ENCODE measurements at regions not wholly inside any gene's neighbourhood (a gene's known extent, or its start where the extent isn't known, plus 50 kb on each side); places are given as distances from the start of the nearest gene placed in this dataset.

DNA sequence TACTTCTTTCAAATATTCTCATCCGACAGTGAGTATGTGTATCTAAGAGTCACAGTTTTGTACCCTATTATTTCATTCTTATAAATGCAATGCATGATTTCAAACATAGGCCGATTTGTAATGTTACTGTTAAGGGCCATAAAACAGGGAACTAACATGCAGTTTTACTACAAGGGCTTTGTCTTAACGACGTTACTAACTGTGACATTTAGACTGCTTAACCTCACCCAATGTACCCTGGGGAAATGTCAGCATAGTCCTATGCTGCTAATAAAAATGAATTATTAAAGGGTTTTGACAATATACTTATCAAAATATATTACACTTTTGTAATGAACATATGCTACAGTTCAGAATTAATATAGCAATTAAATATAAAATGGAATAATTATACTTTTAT lies 74.8 kb upstream of the CPXCR1 start:
- CTCF ChIA-PET (ENCODE audit: partially characterized antibody) = no interaction called here
- TF ChIP-seq EGR1 (IDR thresholded peaks at IDR 0.05; ENCODE audit: borderline replicate concordance, low read depth, low read length) = no peak
- TF ChIP-seq CHD1 (IDR thresholded peaks at IDR 0.05; ENCODE audit: low read depth, low read length) = no peak
- TF ChIP-seq CREB1 (IDR thresholded peaks at IDR 0.05) = no peak
- no peak for TF ChIP-seq CHD2 (IDR thresholded peaks at IDR 0.05; ENCODE audit: low read length)
- TF ChIP-seq EZH2 (IDR thresholded peaks at IDR 0.05; ENCODE audit: low read depth, low read length, severe bottlenecking) = no peak
- no peak for TF ChIP-seq SAP30 (IDR thresholded peaks at IDR 0.05; ENCODE audit: insufficient read depth, insufficient replicate concordance, low read length)
- no peak for TF ChIP-seq PHF8 (conservative IDR thresholded peaks at IDR 0.05; ENCODE audit: low read depth, low read length)
- TF ChIP-seq TAF7 (optimal IDR thresholded peaks at IDR 0.05; ENCODE audit: borderline replicate concordance, low read depth, low read length) = no peak

More for the DNA sequence above, 74.8 kb upstream of the CPXCR1 start:
- FAIRE-seq (no peak), DNase-seq (ENCODE audit: low read depth in 1 of 2, low spot score in 2 of 2) (no peak)
- Histone ChIP-seq H4K8ac (ENCODE audit: extremely low read depth, insufficient read depth, low read length) (no peak overlapping the region), H2AK5ac (ENCODE audit: low read depth, low read length) (no peak overlapping the region), H3K23me2 (ENCODE audit: low read depth, low read length) (no peaks in the 10 kb centered on the region), H3K79me2 (ENCODE audit: control insufficient read depth in 1 of 2, insufficient read depth in 2 of 2, low read length in 2 of 2) (no peaks in the 10 kb centered on the region), H2BK20ac (ENCODE audit: low read length) (no peak overlapping the region), H3K9me3 (ENCODE audit: insufficient read depth in 2 of 2, low read depth in 1 of 2, low read length in 1 of 2) (no peaks in the 10 kb centered on the region), H2BK5ac (ENCODE audit: low read depth, low read length) (no peak overlapping the region), H3K4me1 (replicated peaks in 1 of 4; ENCODE audit: control insufficient read depth in 3 of 4, insufficient read depth in 4 of 4, low read length in 3 of 4) (no peaks in the 10 kb centered on the region), H3K23ac (ENCODE audit: insufficient read length) (no peak overlapping the region), H4K20me1 (replicated peaks in 1 of 2; ENCODE audit: control insufficient read depth in 1 of 2, insufficient read depth in 2 of 2, low read length in 2 of 2) (no peaks in the 10 kb centered on the region), H4K91ac (replicated peaks; ENCODE audit: insufficient read length, low read length) (no peak overlapping the region), H3K36me3 (ENCODE audit: control insufficient read depth in 2 of 4, insufficient read depth in 4 of 4, low read length in 3 of 4) (no peaks in the 10 kb centered on the region), H3K18ac (ENCODE audit: extremely low read depth, low read length) (no peak overlapping the region), H2BK15ac (ENCODE audit: low read length) (no peak overlapping the region), H3K4me2 (ENCODE audit: insufficient read depth in 1 of 2, low read depth in 2 of 2, low read length in 2 of 2) (no peak overlapping the region), H3K4ac (replicated peaks; ENCODE audit: insufficient read length, low read depth, low read length) (no peak overlapping the region), H3K14ac (ENCODE audit: insufficient read length) (no peak overlapping the region), H3K56ac (replicated peaks; ENCODE audit: insufficient read length, low read depth, low read length) (no peak overlapping the region), H3K4me3 (ENCODE audit: extremely low read depth in 1 of 4, insufficient read depth in 2 of 4, low read depth in 3 of 4, low read length in 4 of 4) (no peak overlapping the region), H4K5ac (ENCODE audit: insufficient read length, low read depth, low read length) (no peak overlapping the region), H3K79me1 (ENCODE audit: low read depth, low read length) (no peaks in the 10 kb centered on the region), H3K9ac (replicated peaks in 1 of 4; ENCODE audit: extremely low read depth in 1 of 4, low read depth in 3 of 4, low read length in 3 of 4) (no peak overlapping the region), H2BK120ac (replicated peaks; ENCODE audit: low read depth, low read length) (no peak overlapping the region), H2BK12ac (ENCODE audit: low read depth, low read length) (no peak overlapping the region), H3K27me3 (replicated peaks in 1 of 4; ENCODE audit: control insufficient read depth in 3 of 4, extremely low read depth in 1 of 4, insufficient read depth in 3 of 4, low read length in 3 of 4) (no peaks in the 10 kb centered on the region), H2AFZ (ENCODE audit: low read length) (no peak overlapping the region), H3K27ac (ENCODE audit: low read depth, low read length) (no peak overlapping the region)
- POLR2A ChIA-PET (ENCODE audit: partially characterized antibody) = no interaction called here
- 96% methylated on average over 4 of the region's 4 CpGs; no CpG with 5 or more reads in 1 of the 2 experiments for WGBS, 2 experiments (ENCODE audit: extremely low coverage in 1 of 2, insufficient coverage in 1 of 2, insufficient read length in 1 of 2, insufficient replicate concordance in 2 of 2, low coverage in 1 of 2, low lambda C conversion rate in 2 of 2, missing lambda C conversion rate in 1 of 2)
